ENCODE measurements at regions not wholly inside any gene's neighbourhood (a gene's known extent, or its start where the extent isn't known, plus 50 kb on each side); places are given as distances from the start of the nearest gene placed in this dataset.

- no peaks in the 10 kb centered on the region for H3K9me3 Mint-ChIP-seq (ENCODE audit: low read depth)
- H3K36me3 Mint-ChIP-seq, result peaks cover 4% of the 10 kb centered on the region
- no peak overlapping the region for H3K4me3 Mint-ChIP-seq
- no peak overlapping the region for H3K27ac Mint-ChIP-seq
- peaks cover 11% of the 10 kb centered on the region for H3K27me3 Mint-ChIP-seq
- no peaks in the 10 kb centered on the region for H3K4me1 Mint-ChIP-seq (ENCODE audit: low read depth)
Measured at GRCh38 chr5:174381241-174381640, 335.7 kb downstream of the NSG2 start.

GRCh38 chr5:174383210-174384167, 338.0 kb downstream of the NSG2 start:
- H3K36me3 Mint-ChIP-seq, result peaks cover 4% of the 10 kb centered on the region
- H3K27me3 Mint-ChIP-seq, result peaks cover 18% of the 10 kb centered on the region
- H3K9me3 Mint-ChIP-seq (ENCODE audit: low read depth), result no peaks in the 10 kb centered on the region
- H3K4me3 Mint-ChIP-seq, result no peak overlapping the region
- H3K27ac Mint-ChIP-seq, result no peak overlapping the region
- no peaks in the 10 kb centered on the region for H3K4me1 Mint-ChIP-seq (ENCODE audit: low read depth)

DNA sequence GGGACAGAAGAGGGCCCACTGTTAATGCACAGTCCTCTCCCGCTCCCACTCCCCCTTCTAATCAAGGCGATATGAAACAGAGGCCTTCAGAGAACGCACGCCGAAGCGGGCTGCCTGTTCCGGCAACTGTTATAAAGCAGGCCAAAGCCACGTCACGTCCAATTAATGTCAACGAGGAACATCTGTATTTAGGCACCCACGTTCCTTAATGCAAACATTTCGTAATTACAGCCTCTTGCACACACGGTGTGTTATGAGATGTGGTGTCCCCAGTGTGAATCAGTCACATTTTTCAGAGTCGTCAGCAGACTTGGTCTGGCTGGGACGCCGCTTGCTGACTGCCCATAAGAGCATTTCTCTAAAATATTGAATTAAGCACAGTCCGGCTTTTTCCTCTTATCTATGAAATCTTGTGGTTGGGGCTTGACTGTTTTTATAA, 339.0 kb downstream of the NSG2 start:
- no peak overlapping the region for H3K27ac Mint-ChIP-seq
- H3K27me3 Mint-ChIP-seq, result peaks cover 18% of the 10 kb centered on the region
- no peaks in the 10 kb centered on the region for H3K4me1 Mint-ChIP-seq (ENCODE audit: low read depth)
- H3K4me3 Mint-ChIP-seq, result no peak overlapping the region
- H3K9me3 Mint-ChIP-seq (ENCODE audit: low read depth), result no peaks in the 10 kb centered on the region
- peaks cover 4% of the 10 kb centered on the region for H3K36me3 Mint-ChIP-seq

DNA sequence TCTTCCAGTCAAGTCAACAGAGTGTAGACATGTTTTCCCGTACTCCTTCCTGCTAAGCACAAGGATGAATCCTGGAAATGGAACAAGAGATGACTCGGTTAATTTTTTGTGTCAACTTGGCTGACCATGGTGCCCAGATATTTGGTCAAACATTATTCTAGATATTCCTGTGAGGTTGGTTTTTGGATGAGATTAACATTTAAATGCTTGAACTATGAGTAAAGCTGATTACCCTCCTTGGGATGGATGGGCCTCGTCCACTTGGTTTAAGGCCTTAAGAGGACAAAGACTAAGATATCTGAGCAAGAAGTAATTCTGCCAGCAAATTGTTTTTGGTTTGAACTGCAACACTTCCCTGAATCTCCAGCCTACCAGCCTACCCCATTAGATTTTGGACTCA, 338.1 kb upstream of the MSX2 start:
- H3K36me3 Mint-ChIP-seq, result peaks cover 4% of the 10 kb centered on the region
- no peak overlapping the region for H3K4me3 Mint-ChIP-seq
- no peaks in the 10 kb centered on the region for H3K9me3 Mint-ChIP-seq (ENCODE audit: low read depth)
- H3K27me3 Mint-ChIP-seq, result peaks cover 16% of the 10 kb centered on the region
- no peak overlapping the region for H3K27ac Mint-ChIP-seq
- no peaks in the 10 kb centered on the region for H3K4me1 Mint-ChIP-seq (ENCODE audit: low read depth)

DNA sequence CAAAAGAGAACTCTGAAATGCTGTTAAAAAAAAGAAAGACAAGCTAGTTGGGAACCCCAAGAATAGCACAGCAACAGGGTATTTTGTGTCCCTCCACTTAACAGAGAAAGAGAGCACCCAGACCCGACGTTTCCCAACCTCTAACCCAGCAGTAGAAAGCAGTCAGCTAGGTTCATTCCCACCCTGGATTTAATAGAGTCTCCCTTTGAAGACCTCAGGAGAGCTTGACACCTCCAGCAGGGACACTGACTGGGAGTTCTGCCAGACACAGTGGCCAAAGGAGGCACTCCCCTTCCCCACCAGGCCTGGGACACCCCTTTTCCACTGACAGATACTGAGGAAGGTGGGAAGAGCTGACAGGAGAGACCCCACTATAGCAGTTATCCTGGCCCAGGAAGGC, 337.5 kb upstream of the MSX2 start:
- Mint-ChIP-seq H3K36me3 (peaks cover 4% of the 10 kb centered on the region), H3K4me3 (no peak overlapping the region), H3K27ac (no peak overlapping the region), H3K9me3 (ENCODE audit: low read depth) (no peaks in the 10 kb centered on the region), H3K27me3 (peaks cover 16% of the 10 kb centered on the region), H3K4me1 (ENCODE audit: low read depth) (no peaks in the 10 kb centered on the region)

- no peaks in the 10 kb centered on the region for H3K9me3 Mint-ChIP-seq (ENCODE audit: low read depth)
- H3K36me3 Mint-ChIP-seq, result peaks cover 4% of the 10 kb centered on the region
- H3K4me1 Mint-ChIP-seq (ENCODE audit: low read depth), result no peaks in the 10 kb centered on the region
- peaks cover 16% of the 10 kb centered on the region for H3K27me3 Mint-ChIP-seq
- no peak overlapping the region for H3K27ac Mint-ChIP-seq
- H3K4me3 Mint-ChIP-seq, result no peak overlapping the region
Measured at GRCh38 chr5:174387448-174387847, 336.9 kb upstream of the MSX2 start.

GRCh38 chr5:174392892-174393291, 331.5 kb upstream of the MSX2 start:
- Mint-ChIP-seq H3K9me3 (ENCODE audit: low read depth) (no peaks in the 10 kb centered on the region), H3K27ac (no peak overlapping the region), H3K36me3 (no peaks in the 10 kb centered on the region), H3K4me3 (no peak overlapping the region), H3K4me1 (ENCODE audit: low read depth) (no peaks in the 10 kb centered on the region), H3K27me3 (peaks cover 10% of the 10 kb centered on the region)

- Mint-ChIP-seq H3K36me3 (no peaks in the 10 kb centered on the region), H3K27me3 (peaks cover 7% of the 10 kb centered on the region), H3K9me3 (ENCODE audit: low read depth) (no peaks in the 10 kb centered on the region), H3K4me3 (no peak overlapping the region), H3K4me1 (ENCODE audit: low read depth) (no peaks in the 10 kb centered on the region), H3K27ac (no peak overlapping the region)
Measured at GRCh38 chr5:174396541-174396940, 327.8 kb upstream of the MSX2 start.

DNA sequence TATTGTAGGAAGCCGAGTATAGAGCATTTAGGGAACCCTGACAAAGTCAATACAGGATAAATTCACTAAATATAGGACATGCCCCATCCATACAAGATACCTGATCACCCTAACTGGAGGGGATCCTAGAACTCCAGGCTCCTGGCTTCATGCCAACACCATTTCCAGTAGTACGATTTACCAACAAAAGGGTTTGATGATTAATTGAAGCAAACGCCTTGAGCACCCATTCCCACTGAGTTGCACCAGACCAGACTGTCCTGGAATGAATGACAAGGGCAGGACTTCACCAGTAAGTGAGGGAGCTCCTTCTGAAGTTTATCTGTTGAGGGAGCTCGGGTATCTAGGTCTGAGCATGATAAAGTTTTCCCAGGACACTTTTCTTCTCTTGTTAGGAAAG, 327.2 kb upstream of the MSX2 start:
- peaks cover 7% of the 10 kb centered on the region for H3K27me3 Mint-ChIP-seq
- H3K4me1 Mint-ChIP-seq (ENCODE audit: low read depth), result no peaks in the 10 kb centered on the region
- no peak overlapping the region for H3K27ac Mint-ChIP-seq
- no peaks in the 10 kb centered on the region for H3K9me3 Mint-ChIP-seq (ENCODE audit: low read depth)
- no peaks in the 10 kb centered on the region for H3K36me3 Mint-ChIP-seq
- no peak overlapping the region for H3K4me3 Mint-ChIP-seq

- Mint-ChIP-seq H3K27ac (no peak overlapping the region), H3K4me1 (ENCODE audit: low read depth) (no peaks in the 10 kb centered on the region), H3K9me3 (ENCODE audit: low read depth) (no peaks in the 10 kb centered on the region), H3K4me3 (no peak overlapping the region), H3K27me3 (peaks cover 4% of the 10 kb centered on the region), H3K36me3 (no peaks in the 10 kb centered on the region)
Measured at GRCh38 chr5:174398171-174398570, 326.2 kb upstream of the MSX2 start.

DNA sequence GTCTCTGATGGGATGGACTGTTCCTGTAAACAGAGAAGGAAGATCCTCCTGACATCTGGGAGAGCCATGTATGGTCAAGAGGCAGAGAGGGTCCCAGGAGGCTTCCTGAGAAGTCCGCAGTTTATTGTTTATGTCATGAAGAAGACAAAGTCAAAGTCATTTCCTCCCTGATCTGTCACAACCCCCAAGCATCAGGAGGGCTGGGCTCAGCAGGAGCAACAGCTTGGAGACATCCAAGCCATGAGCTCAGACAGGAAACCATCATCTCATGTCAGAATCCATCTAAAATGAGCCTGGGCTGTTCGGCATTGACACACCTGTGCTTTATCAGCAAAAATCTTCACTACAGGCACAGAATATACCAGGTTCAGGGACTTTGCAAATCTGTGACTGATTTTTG, 325.0 kb upstream of the MSX2 start:
- H3K4me3 Mint-ChIP-seq, result no peak overlapping the region
- no peaks in the 10 kb centered on the region for H3K27me3 Mint-ChIP-seq
- no peaks in the 10 kb centered on the region for H3K9me3 Mint-ChIP-seq (ENCODE audit: low read depth)
- H3K36me3 Mint-ChIP-seq, result no peaks in the 10 kb centered on the region
- no peaks in the 10 kb centered on the region for H3K4me1 Mint-ChIP-seq (ENCODE audit: low read depth)
- no peak overlapping the region for H3K27ac Mint-ChIP-seq

DNA sequence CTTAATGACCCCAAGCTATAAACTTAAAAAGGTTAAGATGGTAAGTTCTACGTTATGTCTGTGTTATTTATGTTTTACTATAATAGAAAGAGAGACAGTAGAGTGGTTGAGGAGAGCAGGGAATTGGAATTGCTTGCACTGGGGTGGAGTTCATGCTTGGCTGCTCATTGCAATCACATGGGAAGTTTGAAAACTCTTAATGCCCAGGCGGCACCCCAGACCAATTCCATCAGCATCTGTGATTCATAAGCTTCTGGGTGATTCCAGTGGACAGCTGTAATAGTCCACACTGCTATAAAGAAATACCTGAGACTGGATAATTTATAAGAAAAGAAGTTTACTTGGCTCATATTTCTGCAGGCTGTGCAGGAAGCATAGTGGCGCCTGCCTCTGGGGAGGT, 323.9 kb upstream of the MSX2 start:
- Mint-ChIP-seq H3K9me3 (ENCODE audit: low read depth) (no peaks in the 10 kb centered on the region), H3K4me3 (no peak overlapping the region), H3K36me3 (no peaks in the 10 kb centered on the region), H3K4me1 (ENCODE audit: low read depth) (no peaks in the 10 kb centered on the region), H3K27ac (no peak overlapping the region), H3K27me3 (peaks cover 4% of the 10 kb centered on the region)

GRCh38 chr5:174401793-174402192, 322.6 kb upstream of the MSX2 start:
- no peaks in the 10 kb centered on the region for H3K36me3 Mint-ChIP-seq
- H3K4me3 Mint-ChIP-seq, result no peak overlapping the region
- no peaks in the 10 kb centered on the region for H3K4me1 Mint-ChIP-seq (ENCODE audit: low read depth)
- peaks cover 5% of the 10 kb centered on the region for H3K27me3 Mint-ChIP-seq
- no peak overlapping the region for H3K27ac Mint-ChIP-seq
- no peaks in the 10 kb centered on the region for H3K9me3 Mint-ChIP-seq (ENCODE audit: low read depth)

GRCh38 chr5:174402222-174402812, 322.1 kb upstream of the MSX2 start:
- Mint-ChIP-seq H3K27me3 (peaks cover 5% of the 10 kb centered on the region), H3K4me1 (ENCODE audit: low read depth) (no peaks in the 10 kb centered on the region), H3K4me3 (no peak overlapping the region), H3K27ac (no peak overlapping the region), H3K9me3 (ENCODE audit: low read depth) (no peaks in the 10 kb centered on the region), H3K36me3 (no peaks in the 10 kb centered on the region)

GRCh38 chr5:174404848-174405247, 319.5 kb upstream of the MSX2 start:
- H3K9me3 Mint-ChIP-seq (ENCODE audit: low read depth), result no peaks in the 10 kb centered on the region
- H3K36me3 Mint-ChIP-seq, result no peaks in the 10 kb centered on the region
- H3K4me1 Mint-ChIP-seq (ENCODE audit: low read depth), result no peaks in the 10 kb centered on the region
- H3K4me3 Mint-ChIP-seq, result no peak overlapping the region
- no peak overlapping the region for H3K27ac Mint-ChIP-seq
- H3K27me3 Mint-ChIP-seq, result peaks cover 11% of the 10 kb centered on the region

Data from activated naive CD8-positive, alpha-beta T cell (primary cell).